ENCODE measurements at regions not wholly inside any gene's neighbourhood (a gene's known extent, or its start where the extent isn't known, plus 50 kb on each side); places are given as distances from the start of the nearest gene placed in this dataset.

DNA sequence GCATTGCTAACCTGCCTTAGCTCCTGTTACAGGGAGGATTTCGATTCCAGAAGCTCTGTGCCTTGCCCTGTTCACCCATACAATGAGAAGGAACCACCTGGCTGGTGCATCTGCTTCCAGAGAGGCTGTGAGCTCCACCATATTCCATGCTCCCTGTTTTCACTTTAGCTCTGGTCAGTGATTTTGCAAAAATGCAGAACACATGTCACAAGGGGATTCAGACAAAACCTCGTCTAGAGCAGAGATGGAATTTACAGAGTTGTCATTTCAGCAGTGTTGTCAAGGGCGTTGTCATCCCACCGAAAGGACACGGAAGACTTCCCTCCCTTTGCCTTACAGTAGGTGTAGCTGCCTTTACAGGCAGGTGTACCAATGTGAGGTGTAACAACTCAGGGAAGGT, 223.0 kb upstream of the ARID1B start:
- intact Hi-C loops (cut with DNase I, micrococcal nuclease) = no loop called here
- DNase-seq (no peak), ATAC-seq (no peak)

DNA sequence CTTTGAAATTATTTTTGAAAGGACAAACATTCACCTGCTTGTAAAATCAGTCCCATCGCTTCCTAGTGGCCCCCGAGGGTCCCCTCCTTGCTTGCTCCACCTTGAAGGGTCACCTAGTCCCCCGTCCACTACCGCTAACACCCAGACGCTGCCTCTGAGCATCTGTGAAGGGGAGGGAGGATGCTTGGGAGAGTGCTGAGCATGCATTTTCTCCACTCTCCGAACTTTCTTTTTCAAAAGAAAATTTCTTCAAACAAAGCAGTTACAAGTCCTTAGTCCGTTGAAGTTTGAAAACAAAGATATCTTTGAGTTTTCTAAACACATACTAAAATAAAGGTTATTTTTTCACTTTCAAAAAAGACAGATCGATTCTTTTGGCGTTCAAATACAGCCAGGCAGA, 224.3 kb upstream of the ARID1B start:
- DNase-seq = no peak
- intact Hi-C loops (cut with DNase I, micrococcal nuclease) = no loop called here
- ATAC-seq = no peak

DNA sequence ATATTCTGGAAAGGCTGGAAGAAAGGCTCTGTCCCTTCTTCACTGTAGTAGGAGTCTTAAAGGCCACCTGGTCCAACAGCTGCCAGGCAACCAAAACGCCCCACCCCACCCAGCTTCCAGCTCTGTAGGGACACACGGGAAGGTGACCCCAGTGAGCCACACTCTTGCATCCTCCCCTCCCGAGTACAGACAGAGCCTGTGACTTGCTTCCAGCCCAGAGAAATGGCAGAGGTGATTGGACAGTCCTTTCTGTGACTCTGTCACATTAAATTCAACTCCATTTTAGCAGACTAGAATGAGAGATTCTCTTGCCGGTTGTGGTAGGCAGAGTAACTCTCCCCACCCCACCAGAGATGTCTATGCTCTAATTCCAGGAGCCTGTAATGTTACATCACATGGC, 226.2 kb upstream of the ARID1B start:
- no peak for DNase-seq
- no peak for ATAC-seq
- intact Hi-C loops (cut with DNase I, micrococcal nuclease) = no loop called here

DNA sequence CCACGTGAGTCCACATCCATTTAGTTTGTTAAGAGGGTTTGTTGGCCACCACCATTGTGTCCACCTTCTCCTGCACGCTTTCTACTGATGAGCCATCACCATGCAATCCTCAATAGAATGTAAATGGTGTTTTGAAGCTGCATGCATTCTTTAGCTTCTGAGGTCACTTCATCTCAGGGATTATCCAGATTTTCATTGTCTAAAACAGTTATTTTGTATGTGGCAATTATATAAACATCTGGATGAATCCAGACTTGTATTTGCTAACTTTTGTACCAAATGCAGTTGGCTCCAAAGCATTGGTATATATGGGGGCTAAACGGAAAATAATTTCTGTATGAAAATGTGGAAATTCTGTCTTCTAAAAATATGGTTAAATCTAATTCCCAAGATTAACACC, 231.2 kb upstream of the ARID1B start:
- DNase-seq = no peak
- intact Hi-C loops (cut with DNase I, micrococcal nuclease) = no loop called here
- ATAC-seq = no peak

DNA sequence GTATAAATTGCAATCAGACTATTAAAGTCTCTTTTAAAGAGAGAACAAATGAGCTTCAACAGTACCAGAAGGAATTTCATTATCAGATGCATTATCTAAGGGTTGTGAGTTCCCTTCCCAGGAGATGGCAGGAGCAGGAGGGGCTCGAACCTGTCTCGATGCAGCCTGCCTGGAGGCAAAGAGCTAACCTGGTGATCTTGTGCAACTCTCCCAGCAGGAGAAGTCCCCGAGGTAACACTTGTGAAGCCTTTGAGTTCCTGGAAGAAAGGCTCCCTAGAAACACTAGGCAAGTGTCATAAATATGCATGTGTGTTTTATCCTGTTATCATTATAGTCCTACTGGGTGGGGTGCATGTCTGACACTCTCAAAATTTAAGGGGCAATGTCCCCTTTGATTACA, 232.2 kb upstream of the ARID1B start:
- intact Hi-C loops (cut with DNase I, micrococcal nuclease) = no loop called here
- no peak for ATAC-seq

DNA sequence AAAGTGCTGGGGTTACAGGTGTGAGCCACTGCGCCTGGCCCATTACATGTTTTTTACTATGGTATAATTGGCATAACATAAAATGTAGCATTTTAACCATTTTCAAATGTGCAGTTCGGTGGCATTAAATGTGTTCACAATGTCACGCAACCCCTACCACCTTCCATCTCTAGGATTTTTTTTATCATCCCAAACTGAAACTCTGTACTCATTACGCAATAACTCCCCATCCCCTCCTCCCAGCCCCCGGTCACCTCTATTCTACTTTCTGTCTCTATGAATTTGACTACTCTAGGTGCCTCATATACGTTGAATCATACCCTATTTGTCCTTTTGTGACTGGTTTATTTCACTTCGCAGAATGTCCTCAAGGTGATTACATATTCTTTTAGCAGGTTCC, 233.1 kb upstream of the ARID1B start:
- no peak for DNase-seq
- ATAC-seq = no peak
- intact Hi-C loops (cut with DNase I, micrococcal nuclease) = no loop called here

More for the DNA sequence above, 232.2 kb upstream of the ARID1B start:
- no peak for DNase-seq

DNA sequence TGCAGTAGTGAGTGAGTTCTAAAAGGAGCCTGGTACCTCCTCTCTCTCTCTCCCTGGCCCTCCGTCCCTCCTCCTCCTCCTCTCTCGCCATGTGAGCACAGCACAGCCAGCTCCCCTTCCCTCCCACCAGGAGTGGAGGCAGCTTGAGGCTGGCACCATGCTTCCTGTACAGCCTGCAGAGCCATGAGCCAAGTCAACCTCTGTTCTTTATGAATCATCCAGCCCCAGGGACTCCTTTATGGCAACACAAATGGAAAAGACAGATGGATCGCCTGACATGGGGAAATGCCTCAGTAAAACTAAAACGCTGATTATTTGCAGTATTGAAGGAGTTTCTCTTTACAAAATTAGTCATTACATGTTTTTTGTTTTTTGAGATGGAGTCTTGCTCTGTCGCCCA, 233.7 kb upstream of the ARID1B start:
- intact Hi-C loops (cut with DNase I, micrococcal nuclease) = no loop called here
- DNase-seq (no peak), ATAC-seq (no peak)

DNA sequence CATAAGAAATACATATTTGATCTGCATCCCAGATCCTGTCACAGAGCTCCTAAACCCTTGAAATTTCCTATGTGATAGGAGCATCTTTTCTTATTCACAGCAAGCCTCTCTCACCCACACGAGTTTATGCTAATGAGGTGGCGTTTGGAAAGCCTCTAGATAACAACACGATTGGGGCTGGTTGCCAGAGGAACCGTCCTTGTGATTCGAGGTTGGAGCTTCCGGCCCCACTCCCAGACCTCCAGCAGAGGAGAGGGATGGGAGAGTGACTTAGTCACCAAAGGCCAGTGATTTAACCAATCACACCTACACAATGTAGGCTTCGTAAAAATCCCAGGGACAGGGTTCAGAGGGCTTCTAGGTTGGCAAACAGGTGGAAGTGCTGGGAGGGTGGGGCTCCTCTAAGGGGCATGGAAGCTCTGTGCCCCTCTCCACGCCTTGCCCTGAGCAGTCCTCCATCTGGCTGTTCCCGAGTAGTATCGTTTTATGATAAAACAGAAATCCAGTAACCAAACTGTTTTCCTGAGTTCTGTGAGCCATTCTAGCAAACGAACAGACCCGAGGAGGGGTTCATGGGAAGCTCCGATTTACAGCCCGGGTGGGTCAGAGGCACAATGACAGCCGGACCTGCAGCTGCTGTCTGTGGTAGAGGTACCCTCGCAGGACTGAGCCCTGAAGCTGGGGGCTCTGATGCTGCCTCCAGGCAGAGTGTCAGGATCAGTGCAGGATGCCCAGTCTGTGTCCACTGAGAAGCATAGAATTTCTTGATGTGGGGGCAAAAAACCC, 238.1 kb upstream of the ARID1B start:
- intact Hi-C loops (cut with DNase I, micrococcal nuclease) = no loop called here
- no peak for ATAC-seq
- no peak for DNase-seq

DNA sequence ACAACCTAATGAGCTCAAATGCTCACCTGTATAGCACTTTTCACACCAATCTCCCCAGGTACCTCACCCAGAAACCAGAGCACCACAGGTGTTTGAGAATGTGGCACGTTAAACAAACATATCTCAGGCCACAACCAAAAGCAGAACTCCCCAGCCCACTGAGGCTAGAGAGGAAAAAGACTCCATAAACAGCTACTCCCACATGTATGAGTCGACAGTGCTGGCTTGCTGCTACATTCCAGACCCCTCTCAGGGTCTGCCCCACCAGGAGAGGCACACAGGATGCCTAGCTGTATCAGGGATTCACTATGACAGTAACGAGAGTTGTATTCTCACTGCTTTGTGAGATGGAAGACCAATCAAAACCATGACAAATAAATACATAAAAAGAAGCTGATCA, 242.6 kb upstream of the ARID1B start:
- intact Hi-C loops (cut with DNase I, micrococcal nuclease) = no loop called here
- ATAC-seq (no peak), DNase-seq (no peak)

DNA sequence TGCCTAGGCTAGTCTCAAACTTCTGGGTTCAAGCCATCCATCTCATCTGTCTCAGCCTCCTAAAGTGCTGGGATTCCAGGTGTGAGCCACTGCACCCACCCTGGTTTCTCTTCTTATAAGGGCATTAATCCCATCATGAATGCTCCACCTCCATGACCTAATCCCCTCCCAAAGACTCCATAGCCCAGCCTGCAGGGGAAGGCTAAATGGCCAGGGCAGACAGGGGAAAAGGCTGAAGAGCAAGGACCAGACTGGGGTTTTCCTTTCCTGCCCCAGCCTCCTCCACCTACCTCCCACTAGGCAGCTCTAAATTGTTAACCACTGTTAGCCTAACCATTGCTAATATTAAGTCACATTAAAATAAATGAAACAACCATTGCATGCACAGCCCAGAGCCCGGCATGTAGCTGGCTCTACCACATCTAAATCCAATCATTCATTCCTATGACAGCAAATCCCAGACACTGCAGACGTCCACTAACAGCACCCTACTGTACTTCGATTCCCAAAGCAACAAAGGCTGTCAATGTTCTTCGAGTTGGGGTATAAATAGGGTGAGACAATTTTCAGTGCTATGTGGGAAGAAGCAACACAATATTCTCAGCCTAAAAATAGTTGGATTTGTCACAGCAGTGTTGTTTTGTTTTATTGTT, 243.2 kb upstream of the ARID1B start:
- DNase-seq (no peak), ATAC-seq (no peak)
- intact Hi-C loops (cut with DNase I, micrococcal nuclease) = no loop called here

DNA sequence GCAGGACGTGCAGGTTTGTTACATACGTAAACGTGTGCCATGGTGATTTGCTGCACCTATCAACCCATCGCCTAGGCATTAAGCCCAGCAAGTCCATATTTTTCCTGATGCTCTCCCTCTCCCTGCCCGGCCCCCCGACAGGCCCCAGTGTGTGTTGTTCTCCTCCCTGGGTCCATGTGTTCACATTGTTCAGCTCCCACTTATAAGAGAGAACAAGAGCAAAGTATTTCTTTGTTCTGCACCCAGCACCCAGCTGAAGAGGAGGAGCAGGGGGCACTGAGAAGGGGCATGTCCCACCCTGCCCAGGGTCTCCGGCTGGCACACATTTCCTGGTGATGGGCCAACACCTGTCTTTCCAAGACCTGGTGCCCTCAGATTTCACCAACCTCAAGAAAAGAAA, 251.1 kb upstream of the ARID1B start:
- ATAC-seq (no peak), DNase-seq (no peak)
- intact Hi-C loops (cut with DNase I, micrococcal nuclease) = no loop called here

DNA sequence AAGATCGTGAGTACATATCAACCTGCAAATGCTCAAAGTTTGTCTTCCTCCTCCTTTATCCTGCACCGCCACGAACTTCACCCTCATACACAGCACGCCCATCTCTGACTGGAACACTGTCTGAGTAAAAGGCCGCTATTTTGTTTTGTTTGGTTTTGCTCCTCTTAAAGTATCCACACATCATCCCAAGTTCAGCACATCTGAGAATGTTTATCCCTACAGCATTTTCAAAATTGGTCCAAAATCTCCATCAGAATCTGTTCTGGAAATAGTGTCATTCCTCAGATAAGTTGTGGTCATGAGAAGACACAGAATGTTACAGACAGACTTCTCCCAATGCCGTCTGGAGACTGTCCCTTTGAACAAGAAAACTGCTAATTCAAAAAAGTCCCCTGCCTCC, 251.6 kb upstream of the ARID1B start:
- DNase-seq (no peak), ATAC-seq (no peak)
- intact Hi-C loops (cut with DNase I, micrococcal nuclease) = no loop called here

DNA sequence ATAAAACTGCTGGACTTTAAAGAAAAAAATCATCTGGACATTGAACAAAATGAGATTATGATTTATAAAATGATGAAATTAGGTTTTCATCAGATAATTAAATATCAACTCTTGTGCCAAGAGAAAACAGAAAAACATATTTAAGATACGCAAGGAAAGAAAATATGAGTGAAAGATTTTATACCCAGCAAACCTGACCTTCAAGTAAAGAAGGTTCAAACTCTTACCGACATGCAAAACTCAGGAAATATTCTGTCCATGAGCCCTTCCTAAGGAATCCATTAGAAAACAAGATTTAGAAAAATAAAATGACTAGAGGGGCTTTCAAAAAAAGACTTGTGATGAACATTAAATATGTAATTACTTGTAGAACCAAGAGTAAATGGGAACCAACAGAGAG, 257.2 kb upstream of the ARID1B start:
- intact Hi-C loops (cut with DNase I, micrococcal nuclease) = no loop called here
- DNase-seq (no peak), ATAC-seq (no peak)

DNA sequence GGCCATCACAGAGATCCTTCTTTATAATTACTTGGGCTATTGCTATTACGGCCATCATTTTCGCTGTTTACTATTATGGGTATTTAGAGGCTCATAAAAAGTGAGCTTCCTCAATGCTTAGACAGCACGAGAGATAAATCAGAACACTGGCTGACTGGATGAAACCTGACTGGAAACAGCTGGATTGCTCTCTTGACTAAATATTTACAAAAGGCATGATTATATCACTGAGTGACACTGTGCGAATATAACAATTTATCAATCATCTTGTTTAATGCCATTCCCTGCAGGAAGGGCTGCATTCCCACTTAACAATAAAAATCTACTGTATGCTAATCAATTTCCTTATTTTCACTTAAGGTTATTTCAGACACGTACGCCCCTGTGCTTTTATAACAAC, 260.1 kb upstream of the ARID1B start:
- ATAC-seq (peak; percentile 34), DNase-seq (no peak)
- intact Hi-C loops (cut with DNase I, micrococcal nuclease) = no loop called here

DNA sequence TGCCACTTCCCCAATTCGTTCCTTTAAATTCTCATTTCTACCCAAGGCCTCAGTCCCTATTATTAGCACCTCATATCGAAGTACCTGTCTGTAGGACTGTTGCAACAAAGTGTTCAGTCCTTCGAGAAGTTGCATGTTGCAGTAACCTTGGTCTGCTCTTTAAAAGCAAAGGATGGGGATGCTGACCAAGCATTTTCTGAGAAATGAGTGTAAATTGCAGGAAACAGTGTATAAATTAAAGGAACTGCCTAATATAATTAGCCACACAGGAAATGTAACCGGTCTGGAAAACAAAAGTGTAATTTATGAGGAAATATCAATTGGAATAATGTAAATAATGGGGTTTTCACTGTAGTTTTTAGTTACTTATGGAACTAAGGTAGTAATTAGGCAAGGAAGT, 261.9 kb upstream of the ARID1B start:
- no peak for DNase-seq
- intact Hi-C loops (cut with DNase I, micrococcal nuclease) = no loop called here
- no peak for ATAC-seq

DNA sequence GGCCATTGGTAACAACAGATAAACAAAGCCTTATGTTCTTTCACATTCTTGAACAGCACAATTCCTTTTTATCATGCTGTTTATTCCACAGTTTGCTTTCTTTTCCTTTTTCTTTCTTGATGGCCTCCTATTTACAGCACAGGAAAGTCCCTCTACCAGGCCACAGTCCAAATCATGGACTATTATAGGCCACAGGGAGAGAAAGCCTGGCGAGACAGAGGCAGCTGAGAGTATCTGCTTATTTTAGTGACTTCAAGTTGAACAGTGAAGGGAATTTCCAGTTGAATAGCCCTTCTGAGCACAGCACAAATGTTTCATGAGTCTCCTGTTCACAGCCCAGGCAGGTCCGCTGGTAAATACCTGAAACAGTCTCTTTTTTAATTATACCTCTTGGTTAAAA, 263.7 kb upstream of the ARID1B start:
- DNase-seq (no peak), ATAC-seq (no peak)
- intact Hi-C loops (cut with DNase I, micrococcal nuclease) = no loop called here

DNA sequence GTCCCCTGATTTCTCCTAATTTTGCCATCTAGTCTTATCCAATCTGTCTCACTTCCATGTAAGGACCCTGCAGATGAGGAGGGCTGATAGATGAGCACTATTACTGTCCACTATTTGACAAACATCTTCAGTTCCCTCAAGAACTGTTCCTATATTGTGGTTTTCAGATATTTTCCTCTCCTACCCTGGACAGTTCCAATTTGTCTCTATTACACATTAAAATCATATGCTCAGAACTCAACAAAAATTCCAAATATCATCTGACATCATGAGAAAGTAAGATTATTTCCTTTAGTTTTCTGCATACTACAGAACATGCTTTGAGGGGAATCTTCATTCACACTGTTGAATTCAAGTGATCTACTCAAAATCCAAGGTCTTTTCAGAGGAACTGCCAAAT, 265.6 kb upstream of the ARID1B start:
- DNase-seq = no peak
- intact Hi-C loops (cut with DNase I, micrococcal nuclease) = no loop called here
- no peak for ATAC-seq

DNA sequence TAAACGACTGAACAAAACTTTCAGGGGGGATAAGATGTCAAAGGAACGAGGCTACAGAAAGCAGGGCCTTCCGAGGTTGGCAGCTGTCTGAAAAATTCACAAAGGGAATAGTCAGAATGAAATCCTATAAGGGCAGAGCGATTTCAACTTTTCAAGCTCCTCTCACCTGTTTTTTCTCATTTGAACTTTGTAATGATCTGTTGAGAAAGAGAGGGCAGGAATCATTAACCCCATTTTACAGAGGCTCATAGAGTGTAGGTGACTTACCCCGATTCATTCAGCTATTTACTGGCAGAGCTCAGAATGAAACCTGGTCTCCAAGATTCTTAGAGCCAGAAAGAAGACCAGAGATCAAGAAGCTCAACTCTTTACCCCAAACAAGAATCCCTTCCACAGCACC, 266.1 kb upstream of the ARID1B start:
- ATAC-seq = no peak
- intact Hi-C loops (cut with DNase I, micrococcal nuclease) = no loop called here

DNA sequence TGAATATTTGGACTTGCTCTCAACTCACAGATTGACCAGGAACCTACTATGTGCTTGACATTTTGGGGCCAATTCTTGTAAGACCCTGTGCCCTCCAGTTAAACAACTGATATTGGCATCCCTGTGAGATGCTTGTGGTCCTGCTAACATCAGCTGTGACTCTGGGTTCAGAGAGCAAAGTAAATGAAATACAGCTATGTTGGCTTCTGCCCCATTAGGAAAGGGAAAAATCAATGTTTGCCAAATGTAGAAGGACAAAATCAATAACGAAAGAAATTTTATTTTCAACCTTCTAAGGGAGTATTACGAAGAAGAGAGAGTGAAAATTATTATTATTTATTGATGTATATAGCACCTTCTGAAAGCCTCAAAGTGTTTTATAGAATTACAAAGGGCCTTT, 266.9 kb upstream of the ARID1B start:
- DNase-seq = no peak
- intact Hi-C loops (cut with DNase I, micrococcal nuclease) = no loop called here
- ATAC-seq = no peak

More for the DNA sequence above, 266.1 kb upstream of the ARID1B start:
- no peak for DNase-seq

DNA sequence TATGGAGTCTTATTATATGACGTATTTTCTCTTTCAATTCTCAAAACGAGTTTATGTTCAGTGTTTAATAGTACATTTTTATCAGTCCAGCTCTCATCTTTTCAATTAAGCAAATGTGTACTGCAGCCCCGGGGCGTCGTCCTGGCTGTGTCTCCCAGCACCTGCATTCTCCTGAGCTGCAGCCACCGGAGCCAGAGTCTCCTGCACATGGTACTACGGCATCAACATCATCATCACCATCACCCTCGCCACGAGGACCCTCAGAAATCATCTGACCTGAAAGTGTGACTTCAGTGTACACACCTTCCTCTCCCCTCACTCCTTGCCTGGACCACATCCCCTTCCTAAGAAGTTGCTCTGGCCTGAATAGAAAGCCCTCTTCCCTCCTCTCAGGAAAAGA, 267.7 kb upstream of the ARID1B start:
- ATAC-seq = no peak

DNA sequence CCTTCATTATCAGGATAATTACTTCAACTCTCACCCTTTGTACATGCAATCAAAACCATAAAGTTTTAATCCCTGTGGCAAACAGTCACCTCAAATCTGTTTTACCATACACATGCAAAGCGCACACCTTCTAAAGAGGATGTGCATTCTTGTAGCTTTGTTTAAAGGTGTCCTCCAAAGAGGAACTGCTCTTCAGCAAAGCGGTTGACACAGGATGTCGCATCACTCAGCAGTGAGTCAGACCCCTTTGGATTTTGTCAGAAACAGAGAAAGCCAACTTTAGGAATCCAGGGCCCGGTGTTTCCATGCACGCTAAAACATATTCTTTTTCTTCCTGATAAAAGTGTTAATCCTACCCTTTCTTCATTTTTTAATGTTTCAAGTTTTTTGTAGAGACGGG, 268.3 kb upstream of the ARID1B start:
- ATAC-seq = no peak
- intact Hi-C loops (cut with DNase I, micrococcal nuclease) = no loop called here
- DNase-seq = no peak

More for the DNA sequence above, 267.7 kb upstream of the ARID1B start:
- intact Hi-C loops (cut with DNase I, micrococcal nuclease) = no loop called here
- DNase-seq = no peak
